GM06990 (cell line): ENCODE measurements at regions not wholly inside any gene's neighbourhood (a gene's known extent, or its start where the extent isn't known, plus 50 kb on each side); places are given as distances from the start of the nearest gene placed in this dataset.

ENCODE experiments used
- DNase-seq: peaks from one replicate; pipeline ENCODE4 v3.0.0-alpha.2; 2011; ENCODE audit not compliant: insufficient read length; ENCODE audit errors: extremely low read depth
- H3K27me3 ChIP-seq: replicated peaks from 2 replicates; pipeline ENCODE4 v1.6.0; 2011; ENCODE audit warnings: low read length; ENCODE audit not compliant: control insufficient read depth, insufficient read depth
- H3K36me3 ChIP-seq: 2 replicates; pipeline ENCODE4 v1.5.1; 2011; ENCODE audit warnings: low read length; ENCODE audit not compliant: control insufficient read depth, insufficient read depth
- H3K4me3 ChIP-seq: replicated peaks from 2 replicates; pipeline ENCODE4 v1.5.1; 2011; ENCODE audit warnings: low read depth, mild to moderate bottlenecking, control low read depth, low read length
- TF ChIP-seq, protein P1 (sequence below): IDR thresholded peaks from 2 replicates; pipeline ENCODE4 v1.5.1; 2011; ENCODE audit warnings: low read length, control low read depth, mild to moderate bottlenecking, inconsistent platforms; ENCODE audit not compliant: insufficient read depth, poor library complexity, severe bottlenecking

DNA sequence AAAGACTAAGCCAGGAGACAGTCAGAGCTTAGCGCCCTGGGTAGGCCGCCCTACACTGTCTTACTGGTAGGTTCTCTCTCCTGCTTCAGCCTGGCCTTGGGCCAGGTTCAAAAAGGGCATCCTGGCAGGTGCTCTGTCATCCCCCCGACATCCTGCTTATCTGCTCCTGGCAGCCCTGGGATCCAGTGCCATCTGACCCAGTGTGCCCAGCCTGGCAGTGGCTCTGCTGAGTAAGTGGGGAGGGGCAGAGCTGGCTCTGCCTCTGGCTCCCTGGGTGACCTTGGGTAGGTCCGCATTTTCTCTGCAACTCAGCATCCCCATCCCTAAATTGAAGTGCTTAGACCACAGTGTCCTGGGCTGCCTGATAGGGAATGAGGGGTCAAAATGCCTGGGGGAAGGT lies 549.9 kb downstream of the PTPRU start:
- DNase-seq: no peak
- TF ChIP-seq, protein P1, sequence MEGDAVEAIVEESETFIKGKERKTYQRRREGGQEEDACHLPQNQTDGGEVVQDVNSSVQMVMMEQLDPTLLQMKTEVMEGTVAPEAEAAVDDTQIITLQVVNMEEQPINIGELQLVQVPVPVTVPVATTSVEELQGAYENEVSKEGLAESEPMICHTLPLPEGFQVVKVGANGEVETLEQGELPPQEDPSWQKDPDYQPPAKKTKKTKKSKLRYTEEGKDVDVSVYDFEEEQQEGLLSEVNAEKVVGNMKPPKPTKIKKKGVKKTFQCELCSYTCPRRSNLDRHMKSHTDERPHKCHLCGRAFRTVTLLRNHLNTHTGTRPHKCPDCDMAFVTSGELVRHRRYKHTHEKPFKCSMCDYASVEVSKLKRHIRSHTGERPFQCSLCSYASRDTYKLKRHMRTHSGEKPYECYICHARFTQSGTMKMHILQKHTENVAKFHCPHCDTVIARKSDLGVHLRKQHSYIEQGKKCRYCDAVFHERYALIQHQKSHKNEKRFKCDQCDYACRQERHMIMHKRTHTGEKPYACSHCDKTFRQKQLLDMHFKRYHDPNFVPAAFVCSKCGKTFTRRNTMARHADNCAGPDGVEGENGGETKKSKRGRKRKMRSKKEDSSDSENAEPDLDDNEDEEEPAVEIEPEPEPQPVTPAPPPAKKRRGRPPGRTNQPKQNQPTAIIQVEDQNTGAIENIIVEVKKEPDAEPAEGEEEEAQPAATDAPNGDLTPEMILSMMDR: no peak
- H3K4me3 ChIP-seq: no peak overlapping the region
- H3K27me3 ChIP-seq: no peaks in the 10 kb centered on the region; the same call in none of the 2 replicates
- H3K36me3 ChIP-seq: no peaks in the 10 kb centered on the region

DNA sequence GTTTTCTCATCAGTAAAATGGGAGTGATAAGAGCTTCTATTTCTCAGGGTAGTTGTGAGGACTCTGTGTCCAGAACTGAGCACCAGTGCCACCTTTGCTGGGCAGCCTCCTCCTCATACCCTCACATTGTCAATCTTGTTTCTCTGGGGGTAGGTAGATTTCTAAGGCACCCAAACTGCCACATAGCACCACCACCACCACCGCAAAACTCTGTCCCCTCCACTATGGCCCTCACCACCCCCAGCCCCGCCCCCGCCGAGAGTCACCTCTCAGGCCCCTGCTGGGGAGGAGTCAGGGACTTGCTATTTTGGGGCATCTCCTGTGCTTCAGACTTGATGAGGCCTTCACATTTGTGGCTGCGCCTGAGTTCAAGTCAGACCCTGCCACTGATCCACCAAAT lies 549.2 kb downstream of the PTPRU start:
- H3K27me3 ChIP-seq: no peaks in the 10 kb centered on the region; the same call in none of the 2 replicates
- no peak for DNase-seq
- TF ChIP-seq, protein P1: no peak

DNA sequence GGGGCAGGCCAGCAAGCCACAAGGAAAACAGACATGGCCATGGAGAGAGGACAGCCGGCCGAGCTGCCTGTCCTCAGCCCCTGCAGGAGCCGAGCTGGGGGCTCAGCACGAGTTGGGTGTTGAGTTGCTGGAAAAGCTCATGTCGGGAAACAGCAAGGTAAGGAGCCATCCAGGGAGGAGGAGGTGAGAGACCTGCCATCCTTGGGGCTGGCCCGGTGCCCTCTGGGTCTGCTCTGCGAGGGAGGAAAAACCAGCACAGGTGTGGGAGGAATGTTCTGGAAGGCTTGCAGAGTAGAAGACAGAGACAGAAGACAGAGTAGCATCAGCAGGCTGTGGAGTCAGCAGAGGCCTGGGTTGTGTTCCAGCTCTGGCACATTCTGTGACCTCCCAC lies 548.8 kb downstream of the PTPRU start:
- TF ChIP-seq, protein P1: no peak
- Histone ChIP-seq H3K4me3 (no peak overlapping the region), H3K27me3 (no peaks in the 10 kb centered on the region; the same call in none of the 2 replicates), H3K36me3 (no peaks in the 10 kb centered on the region)
- DNase-seq: no peak

More for the DNA sequence above, 549.2 kb downstream of the PTPRU start:
- no peak overlapping the region for H3K4me3 ChIP-seq
- no peaks in the 10 kb centered on the region for H3K36me3 ChIP-seq

DNA sequence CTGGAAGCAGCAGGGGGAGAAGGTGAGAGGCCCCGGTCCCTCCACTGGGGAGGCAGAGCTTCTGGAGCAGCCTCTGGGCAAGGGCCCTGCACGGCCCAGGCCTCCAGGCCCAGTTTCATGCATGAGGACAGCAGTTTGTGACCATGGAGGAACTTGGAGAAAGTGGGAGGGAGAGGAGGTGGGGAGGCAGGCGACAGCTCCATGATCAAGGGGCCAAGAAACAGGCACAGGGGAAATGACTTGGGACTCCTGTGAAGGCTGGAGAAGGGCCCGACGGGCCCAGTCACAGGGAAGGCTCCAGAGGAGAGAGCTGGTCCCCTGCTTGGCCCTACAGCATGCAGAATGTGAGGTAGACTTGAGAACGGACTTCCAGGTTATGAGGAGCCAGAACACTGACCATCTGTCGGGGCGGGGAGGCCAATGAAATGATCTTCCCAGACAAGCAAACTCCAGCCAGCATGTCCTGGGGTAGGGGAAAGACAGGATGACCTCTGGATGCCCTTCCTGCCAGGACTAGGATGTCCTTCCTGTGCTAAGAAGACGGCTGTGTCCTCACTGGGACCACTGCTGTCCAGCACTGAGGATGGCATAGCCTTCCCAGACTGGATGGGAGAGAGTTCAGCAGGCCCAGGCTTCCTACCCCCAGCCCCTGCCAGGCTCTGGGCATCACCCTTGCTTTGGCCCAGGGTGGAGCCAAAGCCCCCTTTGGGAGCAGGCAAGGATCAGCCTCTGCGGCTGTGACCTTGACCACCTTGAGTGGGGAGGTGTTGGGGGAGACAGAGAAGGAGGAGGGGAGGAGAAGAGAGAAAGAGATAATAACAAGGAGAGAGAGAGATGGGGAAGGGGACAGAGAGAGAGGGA lies 548.2 kb downstream of the PTPRU start:
- TF ChIP-seq, protein P1: no peak
- no peaks in the 10 kb centered on the region; the same call in none of the 2 replicates for H3K27me3 ChIP-seq
- no peak for DNase-seq
- H3K36me3 ChIP-seq: no peaks in the 10 kb centered on the region
- no peak overlapping the region for H3K4me3 ChIP-seq

DNA sequence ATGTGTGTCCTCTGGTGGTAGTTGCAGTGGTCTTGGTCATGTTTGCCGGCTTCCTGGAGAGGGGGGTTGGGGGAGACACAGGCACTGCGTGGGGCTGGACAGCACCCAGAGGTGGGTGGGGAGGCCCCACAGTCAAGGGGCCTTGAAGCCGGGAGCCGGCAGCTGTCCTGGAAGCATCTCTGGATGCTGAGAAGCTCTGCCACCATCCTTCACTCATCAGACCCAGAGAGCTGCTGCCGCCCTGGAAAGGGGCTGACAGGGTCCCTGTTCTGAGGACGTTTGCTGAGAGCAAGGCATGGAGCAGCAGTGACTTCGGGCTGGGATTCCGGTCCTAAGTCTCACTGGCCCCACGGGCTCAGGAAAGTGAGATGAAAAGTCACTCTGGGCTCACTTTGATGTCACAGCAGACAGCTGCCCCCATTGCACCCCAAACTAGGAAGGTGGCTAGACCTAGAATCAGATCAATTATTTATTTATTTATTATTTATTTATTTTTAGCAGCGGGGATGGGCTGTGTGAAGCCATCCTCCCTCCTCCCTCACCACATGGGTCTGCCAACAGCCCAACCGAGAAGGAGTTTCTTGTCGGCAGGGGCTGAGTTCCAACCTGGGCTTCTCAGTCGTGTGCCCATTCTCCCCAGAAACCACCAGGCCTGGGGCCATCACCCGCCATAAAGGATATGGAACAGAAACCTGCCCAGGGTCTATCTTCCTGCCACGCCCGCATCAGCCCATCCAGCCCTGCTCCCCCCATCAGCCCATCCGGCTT lies 547.4 kb downstream of the PTPRU start:
- no peak overlapping the region for H3K4me3 ChIP-seq
- H3K27me3 ChIP-seq: no peaks in the 10 kb centered on the region; the same call in none of the 2 replicates
- TF ChIP-seq, protein P1: no peak
- no peaks in the 10 kb centered on the region for H3K36me3 ChIP-seq
- no peak for DNase-seq
